ENCODE measurements at regions not wholly inside any gene's neighbourhood (a gene's known extent, or its start where the extent isn't known, plus 50 kb on each side); places are given as distances from the start of the nearest gene placed in this dataset.
"Not testable (repeated sequence)": the region's sequence is repeated elsewhere in the genome, so short reads cannot be mapped to it uniquely, and the experiment has no call there.

GRCh38 chr6:102928109-102928508 is 1534.6 kb downstream of the GRIK2 start:
- Histone ChIP-seq H3K4me1 (no peaks in the 10 kb centered on the region), H3K9me3 (replicated peaks) (no peaks in the 10 kb centered on the region), H3K27ac (replicated peaks) (no peak overlapping the region), H3K36me3 (no peaks in the 10 kb centered on the region), H3K27me3 (ENCODE audit: low read depth) (no peaks in the 10 kb centered on the region), H3K4me3 (no peak overlapping the region)
- intact Hi-C loops (cut with micrococcal nuclease) = no loop called here
- TF ChIP-seq CTCF (IDR thresholded peaks at IDR 0.05; ENCODE audit: borderline replicate concordance) = no peak
- DNase-seq = no peak

- intact Hi-C loops (cut with micrococcal nuclease) = no loop called here
- no peak for TF ChIP-seq CTCF (IDR thresholded peaks at IDR 0.05; ENCODE audit: borderline replicate concordance)
Observed at GRCh38 chr6:102918161-102918560, 1524.7 kb downstream of the GRIK2 start.

GRCh38 chr6:102911571-102911970 is 1518.1 kb downstream of the GRIK2 start:
- Histone ChIP-seq H3K9me3 (replicated peaks) (peaks cover 19% of the 10 kb centered on the region), H3K36me3 (no peaks in the 10 kb centered on the region), H3K27ac (replicated peaks) (no peak overlapping the region), H3K4me3 (no peak overlapping the region), H3K4me1 (no peaks in the 10 kb centered on the region), H3K27me3 (ENCODE audit: low read depth) (no peaks in the 10 kb centered on the region)
- TF ChIP-seq CTCF (IDR thresholded peaks at IDR 0.05; ENCODE audit: borderline replicate concordance) = no peak
- no peak for DNase-seq
- intact Hi-C loops (cut with micrococcal nuclease) = no loop called here

More at GRCh38 chr6:102918161-102918560, 1524.7 kb downstream of the GRIK2 start:
- Histone ChIP-seq H3K4me3 (no peak overlapping the region), H3K36me3 (no peaks in the 10 kb centered on the region), H3K4me1 (no peaks in the 10 kb centered on the region), H3K9me3 (replicated peaks) (peaks cover 9% of the 10 kb centered on the region), H3K27me3 (ENCODE audit: low read depth) (no peaks in the 10 kb centered on the region), H3K27ac (replicated peaks) (no peak overlapping the region)
- DNase-seq = no peak

- not testable (repeated sequence) for H3K27me3 ChIP-seq (ENCODE audit: low read depth)
- H3K9me3 ChIP-seq (replicated peaks) = peaks cover 16% of the 10 kb centered on the region
Observed at GRCh38 chr6:102910701-102911139, 1517.2 kb downstream of the GRIK2 start.

GRCh38 chr6:102907181-102907580 is 1513.7 kb downstream of the GRIK2 start:
- no peak for TF ChIP-seq CTCF (IDR thresholded peaks at IDR 0.05; ENCODE audit: borderline replicate concordance)

More at GRCh38 chr6:102910701-102911139, 1517.2 kb downstream of the GRIK2 start:
- H3K4me1 ChIP-seq; H3K4me3 ChIP-seq; intact Hi-C loops (cut with micrococcal nuclease); H3K36me3 ChIP-seq; DNase-seq; H3K27ac ChIP-seq (replicated peaks): not testable (repeated sequence)

GRCh38 chr6:102902471-102902870 is 1509.0 kb downstream of the GRIK2 start:
- TF ChIP-seq CTCF (IDR thresholded peaks at IDR 0.05; ENCODE audit: borderline replicate concordance) = no peak
- H3K36me3 ChIP-seq = no peaks in the 10 kb centered on the region

More at GRCh38 chr6:102907181-102907580, 1513.7 kb downstream of the GRIK2 start:
- peaks cover 10% of the 10 kb centered on the region for H3K9me3 ChIP-seq (replicated peaks)
- intact Hi-C loops (cut with micrococcal nuclease) = no loop called here
- no peak overlapping the region for H3K4me3 ChIP-seq
- no peak for DNase-seq
- no peaks in the 10 kb centered on the region for H3K27me3 ChIP-seq (ENCODE audit: low read depth)
- no peak overlapping the region for H3K27ac ChIP-seq (replicated peaks)
- no peaks in the 10 kb centered on the region for H3K36me3 ChIP-seq
- H3K4me1 ChIP-seq = no peaks in the 10 kb centered on the region

More at GRCh38 chr6:102902471-102902870, 1509.0 kb downstream of the GRIK2 start:
- Histone ChIP-seq H3K4me3 (no peak overlapping the region), H3K9me3 (replicated peaks) (no peaks in the 10 kb centered on the region), H3K27ac (replicated peaks) (no peak overlapping the region), H3K4me1 (no peaks in the 10 kb centered on the region), H3K27me3 (ENCODE audit: low read depth) (no peaks in the 10 kb centered on the region)
- no peak for DNase-seq
- intact Hi-C loops (cut with micrococcal nuclease) = no loop called here

Measured in left ventricle myocardium inferior (tissue), 1 donor.